Coronary artery (tissue), 2 donors: ENCODE measurements at regions not wholly inside any gene's neighbourhood (a gene's known extent, or its start where the extent isn't known, plus 50 kb on each side); places are given as distances from the start of the nearest gene placed in this dataset.
"Not testable (repeated sequence)": the region's sequence is repeated elsewhere in the genome, so short reads cannot be mapped to it uniquely, and the experiment has no call there.

Experiments used
- DNase-seq: peaks from one replicate; pipeline ENCODE4 v3.0.0-alpha.2; 2017; ENCODE audit warnings: low spot score
- H3K27ac ChIP-seq, 2 donors: fragments of 200-600 bp; sonication (generic); one replicate each; pipeline ENCODE4 v1.5.1; 2016 to 2019
- H3K4me3 ChIP-seq: fragments of 200-600 bp; sonication (generic); 2 replicates; pipeline ENCODE4 v1.5.1; 2016; ENCODE audit warnings: mild to moderate bottlenecking, moderate library complexity
- CTCF ChIP-seq: fragments of 200-600 bp; sonication (generic); IDR thresholded peaks from one replicate; pipeline ENCODE4 v1.5.1; 2019; ENCODE audit warnings: antibody characterized with exemption

- H3K27ac ChIP-seq = no peak overlapping the region
- no peak for TF ChIP-seq CTCF
Measured at GRCh38 chr1:99407018-99407417, 142.7 kb downstream of the PLPPR4 start.

GRCh38 chr1:99424087-99424486 is 159.8 kb downstream of the PLPPR4 start:
- Histone ChIP-seq H3K27ac (no peak overlapping the region), H3K4me3 (no peak overlapping the region)
- DNase-seq = no peak
- TF ChIP-seq CTCF = no peak

More at GRCh38 chr1:99407018-99407417, 142.7 kb downstream of the PLPPR4 start:
- no peak for DNase-seq
- no peak overlapping the region for H3K4me3 ChIP-seq

- no peak for DNase-seq
- no peak for TF ChIP-seq CTCF
- H3K27ac ChIP-seq = no peak overlapping the region
- no peak overlapping the region for H3K4me3 ChIP-seq
Measured at GRCh38 chr1:99429754-99430153, 165.5 kb downstream of the PLPPR4 start.

- no peak overlapping the region for H3K27ac ChIP-seq
- DNase-seq = no peak
- TF ChIP-seq CTCF = no peak
- H3K4me3 ChIP-seq = no peak overlapping the region
Measured at GRCh38 chr1:99438656-99439230, 174.5 kb downstream of the PLPPR4 start.

- no peak overlapping the region for H3K4me3 ChIP-seq
- TF ChIP-seq CTCF = no peak
- no peak for DNase-seq
Measured at GRCh38 chr1:99439433-99440075, 175.3 kb downstream of the PLPPR4 start.

GRCh38 chr1:99441299-99442095 is 177.2 kb downstream of the PLPPR4 start:
- DNase-seq = no peak
- no peak overlapping the region for H3K27ac ChIP-seq

More at GRCh38 chr1:99439433-99440075, 175.3 kb downstream of the PLPPR4 start:
- no peak overlapping the region for H3K27ac ChIP-seq

GRCh38 chr1:99444211-99444927 is 180.1 kb downstream of the PLPPR4 start:
- not testable (repeated sequence) for H3K4me3 ChIP-seq, DNase-seq, H3K27ac ChIP-seq

More at GRCh38 chr1:99441299-99442095, 177.2 kb downstream of the PLPPR4 start:
- no peak overlapping the region for H3K4me3 ChIP-seq
- no peak for TF ChIP-seq CTCF
